MM.1S (cell line): ENCODE measurements at regions not wholly inside any gene's neighbourhood (a gene's known extent, or its start where the extent isn't known, plus 50 kb on each side); places are given as distances from the start of the nearest gene placed in this dataset.
"Not testable (repeated sequence)": the region's sequence is repeated elsewhere in the genome, so short reads cannot be mapped to it uniquely, and the experiment has no call there.

Experiments
- DNase-seq: peaks from one replicate; pipeline ENCODE4 v3.0.0-alpha.2; 2015
- H2AFZ ChIP-seq: fragments of 300-600 bp; sonication (generic); 2 replicates; pipeline ENCODE4 v1.6.0; 2016; ENCODE audit warnings: antibody characterized with exemption, low read length
- H3F3A ChIP-seq: fragments of 300-600 bp; sonication (generic); 2 replicates; pipeline ENCODE4 v1.6.1; 2016; ENCODE audit warnings: mild to moderate bottlenecking, antibody characterized with exemption, low read length, moderate library complexity, mixed read lengths; ENCODE audit not compliant: insufficient read depth
- H3K27ac ChIP-seq: fragments of 300-600 bp; sonication (generic); 2 replicates; pipeline ENCODE4 v1.5.1; 2016; ENCODE audit warnings: mild to moderate bottlenecking, low read length
- H3K27me3 ChIP-seq: fragments of 300-600 bp; sonication (generic); replicated peaks from 2 replicates; pipeline ENCODE4 v1.6.0; 2016; ENCODE audit warnings: low read length; ENCODE audit not compliant: insufficient read depth
- H3K36me3 ChIP-seq: fragments of 300-600 bp; sonication (generic); replicated peaks from 2 replicates; pipeline ENCODE4 v1.6.1; 2016; ENCODE audit warnings: mild to moderate bottlenecking, low read length, mixed read lengths; ENCODE audit not compliant: insufficient read depth
- H3K4me1 ChIP-seq: fragments of 300-600 bp; sonication (generic); 2 replicates; pipeline ENCODE4 v1.6.1; 2016; ENCODE audit warnings: low read length, mixed read lengths
- H3K4me2 ChIP-seq: fragments of 300-600 bp; sonication (generic); 2 replicates; pipeline ENCODE4 v1.6.0; 2016; ENCODE audit warnings: low read depth, low read length
- H3K4me3 ChIP-seq: fragments of 300-600 bp; sonication (generic); 2 replicates; pipeline ENCODE4 v1.5.1; 2016; ENCODE audit warnings: low read length, mixed read lengths
- H3K79me2 ChIP-seq: fragments of 300-600 bp; sonication (generic); 2 replicates; pipeline ENCODE4 v1.6.1; 2016; ENCODE audit warnings: mixed run types, low read length, mixed read lengths
- H3K9ac ChIP-seq: fragments of 300-600 bp; sonication (generic); 2 replicates; pipeline ENCODE4 v1.6.1; 2016; ENCODE audit warnings: low read length, mixed read lengths
- H3K9me2 ChIP-seq: fragments of 300-600 bp; sonication (generic); replicated peaks from 2 replicates; pipeline ENCODE4 v1.6.1; 2016; ENCODE audit warnings: mild to moderate bottlenecking, low read length, mixed read lengths; ENCODE audit not compliant: insufficient read depth
- H3K9me3 ChIP-seq: fragments of 300-600 bp; sonication (generic); replicated peaks from 2 replicates; pipeline ENCODE4 v1.6.1; 2016; ENCODE audit warnings: mild to moderate bottlenecking, low read length, mixed read lengths; ENCODE audit not compliant: insufficient read depth
- H4K20me1 ChIP-seq: fragments of 300-600 bp; sonication (generic); 2 replicates; pipeline ENCODE4 v1.6.1; 2016; ENCODE audit warnings: mild to moderate bottlenecking, low read length, moderate library complexity, mixed read lengths; ENCODE audit not compliant: insufficient read depth
- EZH2 ChIP-seq: fragments of 300-600 bp; sonication (generic); optimal IDR thresholded peaks from 2 replicates; pipeline ENCODE3; 2017; ENCODE audit warnings: low read depth, mild to moderate bottlenecking, antibody characterized with exemption, low read length, mixed read lengths
- EZH2phosphoT487 ChIP-seq: fragments of 300-600 bp; sonication (generic); IDR thresholded peaks from 2 replicates; pipeline ENCODE4 v1.6.1; 2018; ENCODE audit warnings: antibody characterized with exemption, low read length
- TF ChIP-seq, protein P1 (sequence below): fragments of 300-600 bp; sonication (generic); IDR thresholded peaks from 2 replicates; pipeline ENCODE4 v1.5.1; 2016; ENCODE audit warnings: antibody characterized with exemption, low read length, mixed read lengths

DNA sequence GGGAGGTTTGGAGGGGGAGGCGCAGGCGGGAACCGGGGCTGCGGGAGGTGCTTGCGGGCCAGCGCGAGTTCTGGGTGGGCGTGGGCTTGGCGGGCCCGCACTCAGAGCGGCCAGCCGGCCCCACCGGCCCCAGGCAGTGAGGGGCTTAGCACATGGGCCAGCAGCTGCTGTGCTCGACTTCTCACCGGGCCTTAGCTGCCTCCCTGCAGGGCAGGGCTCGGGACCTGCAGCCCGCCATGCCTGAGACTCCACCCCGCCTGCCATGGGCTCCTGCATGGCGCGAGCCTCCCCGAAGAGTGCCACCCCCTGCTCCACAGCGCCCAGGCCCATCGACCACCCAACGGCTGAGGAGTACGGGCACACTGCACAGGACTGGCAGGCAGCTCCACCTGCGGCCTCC is 98.6 kb upstream of the IGF1R start:
- H3K4me1 ChIP-seq, result no peaks in the 10 kb centered on the region
- no peak overlapping the region for H3K9ac ChIP-seq
- no peaks in the 10 kb centered on the region for H3F3A ChIP-seq
- no peaks in the 10 kb centered on the region for H3K79me2 ChIP-seq
- H2AFZ ChIP-seq, result no peak overlapping the region
- H3K4me3 ChIP-seq, result no peak overlapping the region
- H3K4me2 ChIP-seq, result no peak overlapping the region
- H3K36me3 ChIP-seq, result no peaks in the 10 kb centered on the region
- H3K9me3 ChIP-seq, result no peaks in the 10 kb centered on the region
- H3K27ac ChIP-seq, result no peak overlapping the region
- H4K20me1 ChIP-seq, result no peaks in the 10 kb centered on the region
- no peak for DNase-seq
- H3K27me3 ChIP-seq, result no peaks in the 10 kb centered on the region
- TF ChIP-seq, protein P1, sequence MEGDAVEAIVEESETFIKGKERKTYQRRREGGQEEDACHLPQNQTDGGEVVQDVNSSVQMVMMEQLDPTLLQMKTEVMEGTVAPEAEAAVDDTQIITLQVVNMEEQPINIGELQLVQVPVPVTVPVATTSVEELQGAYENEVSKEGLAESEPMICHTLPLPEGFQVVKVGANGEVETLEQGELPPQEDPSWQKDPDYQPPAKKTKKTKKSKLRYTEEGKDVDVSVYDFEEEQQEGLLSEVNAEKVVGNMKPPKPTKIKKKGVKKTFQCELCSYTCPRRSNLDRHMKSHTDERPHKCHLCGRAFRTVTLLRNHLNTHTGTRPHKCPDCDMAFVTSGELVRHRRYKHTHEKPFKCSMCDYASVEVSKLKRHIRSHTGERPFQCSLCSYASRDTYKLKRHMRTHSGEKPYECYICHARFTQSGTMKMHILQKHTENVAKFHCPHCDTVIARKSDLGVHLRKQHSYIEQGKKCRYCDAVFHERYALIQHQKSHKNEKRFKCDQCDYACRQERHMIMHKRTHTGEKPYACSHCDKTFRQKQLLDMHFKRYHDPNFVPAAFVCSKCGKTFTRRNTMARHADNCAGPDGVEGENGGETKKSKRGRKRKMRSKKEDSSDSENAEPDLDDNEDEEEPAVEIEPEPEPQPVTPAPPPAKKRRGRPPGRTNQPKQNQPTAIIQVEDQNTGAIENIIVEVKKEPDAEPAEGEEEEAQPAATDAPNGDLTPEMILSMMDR, result no peak
- no peaks in the 10 kb centered on the region for H3K9me2 ChIP-seq

DNA sequence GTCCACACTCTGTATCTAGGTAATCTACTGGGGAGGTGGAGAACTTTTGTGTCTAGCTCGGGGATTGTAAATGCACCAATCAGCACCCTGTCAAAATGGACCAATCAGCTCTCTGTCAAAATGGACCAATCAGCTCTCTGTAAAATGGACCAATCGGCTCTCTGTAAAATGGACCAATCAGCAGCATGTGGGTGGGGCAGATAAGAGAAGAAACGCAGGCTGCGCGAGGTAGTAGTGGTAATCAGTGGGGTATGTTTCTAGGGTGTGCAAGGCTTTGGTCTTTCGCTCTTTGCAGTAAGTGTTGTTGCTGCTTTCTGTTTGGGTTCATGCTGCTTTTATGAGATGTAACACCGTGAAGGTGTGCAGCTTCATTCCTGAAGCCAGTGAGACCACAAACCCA is 98.0 kb upstream of the IGF1R start:
- H4K20me1 ChIP-seq, H3K9ac ChIP-seq, DNase-seq, H3K36me3 ChIP-seq, H3K9me3 ChIP-seq, H2AFZ ChIP-seq, H3F3A ChIP-seq, H3K4me1 ChIP-seq, H3K27me3 ChIP-seq, H3K79me2 ChIP-seq, H3K4me2 ChIP-seq, H3K9me2 ChIP-seq, H3K27ac ChIP-seq, H3K4me3 ChIP-seq: not testable (repeated sequence)

DNA sequence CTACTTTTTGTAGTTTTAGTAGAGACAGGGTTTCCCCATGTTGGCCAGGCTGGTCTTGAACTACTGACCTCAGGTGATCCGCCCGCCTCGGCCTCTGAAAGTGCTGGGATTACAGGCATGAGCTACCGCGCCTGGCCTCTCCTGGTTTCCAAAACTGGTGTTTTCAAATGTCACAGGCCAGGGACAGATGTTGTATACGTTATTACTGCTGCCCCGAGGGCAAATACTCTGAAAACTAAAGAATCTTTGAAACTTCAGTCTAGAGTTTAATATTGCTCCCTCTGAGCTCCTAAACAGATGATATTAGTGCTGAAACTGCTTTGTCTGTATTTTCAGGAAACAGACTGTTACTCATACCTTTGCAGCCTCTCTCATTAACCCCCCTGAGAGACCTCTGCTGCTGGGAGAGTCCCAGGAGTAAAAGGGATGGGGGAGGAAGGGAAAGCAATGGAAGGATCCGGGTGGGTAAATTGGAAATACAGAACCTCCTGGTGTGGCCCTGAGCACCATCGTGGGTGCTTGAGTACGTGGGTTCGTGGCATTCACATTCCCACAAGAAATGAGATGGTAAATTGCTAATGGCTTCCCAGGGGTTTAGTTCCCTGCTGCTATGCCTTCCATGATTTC is 96.3 kb upstream of the IGF1R start:
- Histone ChIP-seq H3K9ac (no peak overlapping the region), H3K79me2 (no peaks in the 10 kb centered on the region), H3K36me3 (no peaks in the 10 kb centered on the region), H3K4me2 (no peak overlapping the region), H3K4me3 (no peak overlapping the region), H3K27me3 (no peaks in the 10 kb centered on the region), H3K4me1 (no peaks in the 10 kb centered on the region), H2AFZ (no peak overlapping the region), H3K9me3 (no peaks in the 10 kb centered on the region), H3K9me2 (no peaks in the 10 kb centered on the region), H4K20me1 (no peaks in the 10 kb centered on the region), H3K27ac (no peak overlapping the region), H3F3A (no peaks in the 10 kb centered on the region)
- no peak for DNase-seq
- TF ChIP-seq, protein P1, result no peak
- TF ChIP-seq EZH2phosphoT487, result no peak
- no peak for TF ChIP-seq EZH2

DNA sequence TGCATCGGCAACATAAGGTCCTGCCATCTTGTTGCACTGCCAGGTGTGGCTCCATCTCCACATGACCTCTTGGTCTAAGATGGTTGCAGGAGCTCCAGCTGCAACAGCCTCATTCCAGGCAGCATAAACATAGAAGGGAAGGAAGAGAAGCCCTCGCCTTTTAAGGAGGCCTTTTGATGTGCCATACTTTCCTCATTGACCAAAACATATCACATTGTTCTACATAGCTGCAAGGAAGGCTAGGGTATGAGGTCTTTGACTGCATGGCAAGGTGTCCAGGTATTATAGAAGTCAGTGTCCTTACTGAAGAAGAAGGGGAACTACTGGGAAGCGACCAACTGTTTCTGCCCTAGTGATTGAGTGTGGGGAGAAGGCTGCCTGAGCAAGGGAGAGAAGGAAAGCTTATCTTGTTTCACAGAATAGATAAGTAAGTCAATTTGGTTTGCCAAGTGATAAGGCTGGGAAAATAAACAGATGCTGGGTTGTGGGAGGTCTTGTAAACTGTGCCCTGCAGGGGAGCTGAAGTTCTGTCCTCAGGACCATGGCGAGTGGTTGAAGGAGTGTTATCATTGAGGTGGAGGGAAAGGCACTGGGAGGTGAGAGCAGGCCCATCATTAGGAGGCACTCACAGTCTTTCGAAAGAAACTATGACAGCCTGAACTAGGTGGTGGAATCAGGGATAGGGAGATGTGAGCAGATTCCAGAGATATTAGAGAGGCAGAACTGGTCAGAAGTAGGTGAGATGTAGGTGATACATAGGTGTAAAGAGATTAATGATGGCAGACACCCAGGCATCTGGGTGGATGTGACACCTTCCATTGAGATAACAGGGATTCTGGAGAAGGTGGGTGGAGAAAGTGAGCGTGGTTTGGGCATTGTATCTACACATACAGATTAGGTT is 93.8 kb upstream of the IGF1R start:
- DNase-seq, result no peak
- Histone ChIP-seq H3K27ac (no peak overlapping the region), H3K79me2 (no peaks in the 10 kb centered on the region), H4K20me1 (no peaks in the 10 kb centered on the region), H3K4me1 (no peaks in the 10 kb centered on the region), H3K4me3 (no peak overlapping the region), H3K9ac (no peak overlapping the region), H3K27me3 (no peaks in the 10 kb centered on the region), H3K36me3 (no peaks in the 10 kb centered on the region), H2AFZ (no peak overlapping the region), H3F3A (no peaks in the 10 kb centered on the region), H3K9me3 (no peaks in the 10 kb centered on the region), H3K9me2 (no peaks in the 10 kb centered on the region), H3K4me2 (no peak overlapping the region)
- TF ChIP-seq EZH2, result no peak
- no peak for TF ChIP-seq EZH2phosphoT487
- TF ChIP-seq, protein P1, result no peak
